Activated CD4-positive, alpha-beta T cell treated with anti-CD3 and anti-CD28 coated beads, Interleukin-2, amount 10 ng/mL, durations not matched to agents 24 days and 14 days (primary cell): ENCODE measurements at regions not wholly inside any gene's neighbourhood (a gene's known extent, or its start where the extent isn't known, plus 50 kb on each side); places are given as distances from the start of the nearest gene placed in this dataset.

Source experiments
- DNase-seq: peaks from one replicate; pipeline ENCODE4 v3.0.0; 2022
- H3K27ac Mint-ChIP-seq: one replicate; pipeline ENCODE4 v1.8.0; 2022; ENCODE audit warnings: mild to moderate bottlenecking, mixed read lengths
- H3K27me3 Mint-ChIP-seq: one replicate; pipeline ENCODE4 v1.8.0; 2022; ENCODE audit warnings: mixed read lengths
- H3K36me3 Mint-ChIP-seq: one replicate; pipeline ENCODE4 v1.8.0; 2022; ENCODE audit warnings: low read depth, mild to moderate bottlenecking, mixed read lengths
- H3K4me1 Mint-ChIP-seq: one replicate; pipeline ENCODE4 v1.8.0; 2021; ENCODE audit warnings: mixed read lengths
- H3K4me3 Mint-ChIP-seq: one replicate; pipeline ENCODE4 v1.8.0; 2022; ENCODE audit warnings: mild to moderate bottlenecking, moderate library complexity, mixed read lengths
- H3K9me3 Mint-ChIP-seq: one replicate; pipeline ENCODE4 v1.8.0; 2021; ENCODE audit warnings: mixed read lengths
- intact Hi-C: fragments of 100-400 bp; cut with micrococcal nuclease; formaldehyde crosslinking; loops from one replicate; pipeline ENCODE4 v1.15.1; 2023

- Mint-ChIP-seq H3K27me3 (no peaks in the 10 kb centered on the region), H3K9me3 (no peaks in the 10 kb centered on the region), H3K4me3 (no peak overlapping the region), H3K27ac (no peak overlapping the region), H3K36me3 (no peaks in the 10 kb centered on the region), H3K4me1 (no peaks in the 10 kb centered on the region)
- no peak for DNase-seq
- intact Hi-C loops, result no loop called here
Observed at GRCh38 chr3:73677336-73678024, 52.7 kb upstream of the PDZRN3 start.
